Stimulated activated CD8-positive, alpha-beta memory T cell treated with anti-CD3 and anti-CD28 coated beads, Interleukin-12 subunit alpha, Interleukin-12 subunit beta, amount 100 ng/mL, for 24 hours (primary cell): ENCODE measurements at regions not wholly inside any gene's neighbourhood (a gene's known extent, or its start where the extent isn't known, plus 50 kb on each side); places are given as distances from the start of the nearest gene placed in this dataset.

ENCODE experiments used
- DNase-seq: peaks from one replicate; pipeline ENCODE4 v3.0.0-alpha.2; 2020; ENCODE audit errors: extremely low read depth

DNA sequence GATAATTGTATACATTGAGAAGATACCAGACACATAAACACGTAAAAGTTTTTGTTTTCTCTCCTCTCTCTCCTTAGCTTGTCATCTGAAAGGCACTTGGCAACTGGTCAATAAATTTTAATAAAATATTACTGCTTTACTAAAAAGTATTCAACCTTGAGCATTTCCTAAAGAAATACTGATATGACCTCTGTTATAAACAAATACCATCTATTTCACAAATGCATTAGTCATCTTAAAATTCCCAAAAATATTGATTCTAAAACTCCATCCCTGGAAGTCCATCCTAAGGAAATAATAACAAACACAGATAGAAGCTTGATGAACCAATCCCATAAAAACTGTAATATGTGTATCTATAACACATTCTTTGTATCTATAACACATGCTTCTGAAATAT, 483.2 kb downstream of the TLR4 start:
- DNase-seq = no peak

DNA sequence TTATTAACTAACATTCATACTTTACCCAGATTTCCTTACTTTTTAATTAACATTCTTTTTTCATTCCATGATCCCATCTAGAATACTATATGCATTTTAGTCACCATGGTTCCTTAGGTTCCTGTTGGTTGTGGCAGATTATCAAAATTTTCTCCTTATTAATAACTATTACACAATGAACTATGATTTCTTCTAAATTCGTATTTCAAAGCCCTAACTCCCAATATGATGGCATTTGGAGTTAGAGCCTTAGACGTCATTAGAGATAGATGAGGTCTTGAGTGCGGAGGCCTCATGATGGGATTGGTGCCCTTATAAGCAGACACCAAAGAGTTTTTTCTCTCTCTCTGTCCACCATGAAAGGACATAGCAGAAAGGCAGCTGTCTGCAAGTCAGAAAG, 485.4 kb downstream of the TLR4 start:
- no peak for DNase-seq

DNA sequence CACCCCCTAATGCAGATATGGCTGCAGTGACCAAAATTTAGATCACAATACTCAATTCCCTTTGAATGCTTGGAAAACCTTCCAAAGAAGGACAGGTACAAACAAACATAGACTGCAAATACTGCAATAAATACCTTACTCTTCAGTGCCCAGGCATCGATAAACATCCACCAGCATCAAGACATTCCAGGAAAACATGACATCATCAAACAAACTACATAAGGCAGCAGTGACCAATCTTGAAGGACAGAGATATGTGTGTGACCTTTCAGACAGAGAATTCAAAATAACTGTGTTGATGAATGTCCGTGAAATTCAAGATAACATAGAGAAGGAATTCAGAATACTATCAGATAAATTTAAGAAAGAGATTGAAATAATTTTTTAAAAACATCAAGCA, 488.6 kb downstream of the TLR4 start:
- no peak for DNase-seq

DNA sequence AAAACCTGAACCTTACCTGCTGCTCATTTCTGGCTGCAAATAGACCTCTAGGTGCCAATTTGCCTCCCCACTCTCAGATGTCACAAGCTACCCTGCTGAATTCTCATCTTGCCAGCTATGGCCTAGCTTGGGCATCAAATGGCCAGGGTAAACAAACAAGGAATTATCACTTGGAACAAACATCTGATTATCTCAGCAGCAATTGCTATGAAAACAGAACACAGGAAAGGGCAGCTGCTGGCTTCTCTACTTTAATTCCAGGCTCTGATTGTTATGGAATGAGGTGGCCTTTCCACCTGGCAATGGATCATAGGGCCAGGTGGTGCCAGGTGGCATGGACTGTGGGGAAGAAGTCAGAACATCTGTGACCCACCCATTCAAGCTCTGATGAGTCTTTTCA, 505.1 kb downstream of the TLR4 start:
- DNase-seq = no peak

DNA sequence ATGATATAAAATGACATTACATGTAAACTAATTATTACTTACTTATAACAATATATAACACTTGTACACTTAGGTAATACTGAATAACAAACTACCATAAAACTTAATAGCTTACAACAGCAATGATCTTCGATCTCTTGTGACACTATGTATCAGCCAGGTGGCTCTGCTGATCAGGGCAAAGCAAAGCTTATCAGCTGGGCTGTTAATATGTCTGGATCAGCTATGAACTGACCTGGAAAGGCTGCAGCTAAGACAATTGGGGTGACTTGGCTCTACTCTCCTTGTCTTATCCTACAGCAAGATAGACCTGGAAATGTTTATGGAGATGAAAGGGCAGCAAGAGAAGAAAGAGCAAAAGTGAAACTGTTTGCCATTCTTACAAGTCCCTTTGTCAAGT, 511.3 kb downstream of the TLR4 start:
- DNase-seq = no peak

DNA sequence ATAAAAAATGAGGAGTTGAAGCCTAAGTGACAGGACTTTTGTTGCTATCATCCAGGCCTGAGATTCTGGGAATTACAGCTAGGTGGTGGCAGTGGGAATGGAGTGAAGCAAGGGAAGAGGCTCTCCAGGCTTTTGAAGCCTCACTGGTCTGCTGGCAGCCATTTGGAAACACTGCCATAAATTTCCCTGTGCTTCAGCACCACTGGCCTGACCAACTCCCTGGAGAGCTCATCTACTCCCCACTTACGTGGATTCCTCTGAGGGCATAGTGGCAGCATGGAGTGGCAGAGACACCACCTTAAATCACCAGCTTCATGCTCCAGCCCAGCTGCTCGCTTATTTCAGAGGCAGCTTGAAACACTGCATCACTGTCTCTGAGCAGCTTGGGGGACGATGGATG, 518.2 kb downstream of the TLR4 start:
- DNase-seq = no peak

DNA sequence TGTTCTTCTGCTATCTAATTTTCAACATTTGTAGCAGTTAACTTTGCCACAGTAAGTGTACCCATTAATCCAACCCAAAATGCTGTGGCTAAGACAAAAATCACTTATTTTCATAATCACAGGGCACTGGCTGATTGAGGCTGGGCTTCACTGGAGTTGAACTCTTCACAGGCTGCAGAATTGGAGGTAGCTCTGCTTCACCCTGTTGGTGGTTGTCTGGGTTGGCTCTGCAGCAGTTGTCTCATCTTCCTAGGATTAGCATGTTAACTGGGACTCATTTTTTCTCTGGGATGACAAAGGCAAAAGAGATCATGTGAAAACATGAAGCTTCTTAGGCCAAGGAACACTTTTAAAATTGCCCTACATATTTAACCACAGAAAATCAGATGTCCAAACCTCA, 518.9 kb downstream of the TLR4 start:
- DNase-seq = no peak

DNA sequence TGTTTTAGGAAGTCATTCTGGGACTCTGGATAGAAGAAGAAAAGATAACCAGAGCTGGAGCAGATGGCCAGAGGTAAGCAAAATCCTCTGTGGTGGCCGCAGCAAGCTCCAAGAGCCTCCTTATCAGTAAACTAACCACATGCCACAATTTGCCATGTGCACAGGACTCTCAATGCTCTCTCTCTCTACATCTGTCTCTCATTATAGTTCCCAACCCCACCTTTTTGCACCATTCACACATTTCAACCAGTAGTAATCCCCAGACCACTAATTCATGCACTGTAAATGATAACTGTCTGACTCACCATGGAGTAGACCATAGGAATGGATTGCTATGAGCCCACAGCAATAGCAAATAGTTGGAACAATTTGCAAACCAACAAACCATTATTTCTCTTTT, 526.1 kb downstream of the TLR4 start:
- no peak for DNase-seq

DNA sequence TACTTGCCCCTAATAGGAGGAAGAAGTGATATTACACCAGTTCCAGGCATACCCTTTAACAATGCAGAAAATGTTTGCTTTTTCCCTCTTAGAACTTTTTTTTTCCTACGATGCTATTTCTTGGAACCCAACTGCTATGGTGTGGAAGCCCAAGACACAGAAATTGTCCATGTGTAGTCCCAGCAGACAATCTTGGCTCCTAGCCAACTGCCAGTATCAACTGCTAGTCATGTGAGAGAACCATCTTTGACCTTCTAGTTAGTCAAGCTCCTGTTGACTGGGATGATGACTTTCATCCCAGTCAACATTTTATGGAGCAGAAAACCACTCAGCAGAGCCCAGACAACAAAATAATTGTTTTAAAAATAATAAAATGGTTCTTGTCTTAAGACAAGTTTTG, 532.4 kb downstream of the TLR4 start:
- no peak for DNase-seq

DNA sequence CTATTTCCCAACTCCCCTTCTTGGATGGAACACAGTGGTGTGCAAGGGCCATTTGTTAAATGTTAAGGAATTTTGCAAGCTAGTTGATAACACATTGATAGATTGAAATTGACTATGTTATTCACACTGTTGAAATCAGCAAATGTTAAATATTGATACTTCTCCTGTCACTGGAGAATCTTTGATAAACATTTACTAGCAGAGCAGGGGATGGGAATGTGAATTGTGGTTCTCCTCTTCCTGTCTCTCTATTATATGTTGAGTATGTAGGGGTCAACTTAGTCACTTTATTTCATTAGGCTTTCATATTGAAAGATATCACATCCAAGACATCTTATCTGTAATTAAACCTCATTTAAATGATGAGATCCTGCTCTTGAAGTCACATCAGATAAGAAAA, 533.9 kb downstream of the TLR4 start:
- DNase-seq = no peak

DNA sequence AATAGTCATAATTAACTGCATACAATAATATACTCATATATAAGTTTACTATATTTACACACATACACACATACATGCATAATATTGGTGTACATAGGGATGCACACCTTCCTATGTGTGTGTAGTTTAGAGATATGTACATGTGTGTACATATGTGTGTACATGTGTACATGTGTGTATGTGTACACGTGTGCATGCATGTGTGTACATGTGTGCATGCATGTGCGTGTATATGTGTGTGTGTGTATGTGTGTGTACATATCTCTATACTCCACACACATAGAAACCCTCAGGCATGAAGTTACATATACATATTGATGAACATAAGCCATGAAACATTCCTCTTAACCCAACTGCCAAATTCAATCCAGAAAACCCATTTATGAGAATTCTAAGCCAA, 547.8 kb downstream of the TLR4 start:
- no peak for DNase-seq

DNA sequence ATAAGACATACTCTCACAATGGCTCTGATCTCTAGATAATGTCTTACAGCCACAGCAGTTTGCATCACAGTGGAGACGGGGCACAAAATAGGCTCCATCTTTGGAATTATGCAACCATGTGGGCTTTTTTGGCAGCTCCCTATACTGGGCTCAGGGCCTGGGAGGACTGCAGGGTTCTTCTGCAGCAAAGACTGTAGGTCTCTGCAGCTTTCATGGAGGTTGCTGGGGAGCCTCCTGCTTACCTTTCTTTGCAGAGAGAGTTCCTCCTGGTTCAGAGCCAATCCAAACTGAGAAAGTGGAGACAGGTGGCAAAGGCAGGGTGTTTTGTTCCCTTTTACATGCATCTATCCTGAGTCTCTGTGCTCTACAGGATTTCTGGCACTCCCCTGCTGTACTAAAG, 558.0 kb downstream of the TLR4 start:
- DNase-seq = no peak

DNA sequence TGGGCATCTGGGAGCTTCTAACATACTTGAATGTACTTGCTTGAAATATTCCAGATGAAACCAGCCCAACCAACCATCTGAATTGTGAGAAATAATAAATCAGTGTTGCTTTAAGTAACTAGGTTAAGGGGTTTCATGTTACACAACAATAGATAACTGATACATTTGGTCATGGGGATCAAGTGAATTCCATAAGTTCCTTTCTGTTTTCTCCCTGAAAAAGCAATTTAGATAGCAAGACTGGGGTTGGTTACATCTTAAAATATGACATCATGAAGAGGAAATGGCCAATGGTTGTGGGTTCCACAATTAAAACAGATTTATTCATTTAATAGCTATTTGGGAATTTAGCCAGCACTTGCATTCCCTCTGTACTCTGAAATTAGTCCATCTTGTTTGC, 559.7 kb downstream of the TLR4 start:
- no peak for DNase-seq

DNA sequence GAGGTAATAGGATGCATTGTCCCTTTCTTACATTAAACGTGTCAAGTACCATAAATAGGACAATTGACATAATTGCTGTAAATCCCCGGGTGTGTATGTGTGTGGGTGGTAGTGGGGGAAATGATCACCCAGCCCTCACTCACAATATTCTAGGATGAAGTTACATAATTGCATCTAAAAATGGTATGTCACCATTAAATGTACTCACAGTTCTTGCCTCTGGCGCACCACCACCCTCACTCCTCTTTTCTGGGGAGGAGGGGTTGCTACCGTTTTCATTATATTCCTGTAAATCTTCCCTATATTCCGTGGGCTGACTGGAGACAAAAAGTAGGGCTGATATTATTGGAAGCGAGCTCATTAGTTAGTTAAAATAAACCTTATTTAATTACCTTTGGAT, 563.8 kb downstream of the TLR4 start:
- DNase-seq = no peak

DNA sequence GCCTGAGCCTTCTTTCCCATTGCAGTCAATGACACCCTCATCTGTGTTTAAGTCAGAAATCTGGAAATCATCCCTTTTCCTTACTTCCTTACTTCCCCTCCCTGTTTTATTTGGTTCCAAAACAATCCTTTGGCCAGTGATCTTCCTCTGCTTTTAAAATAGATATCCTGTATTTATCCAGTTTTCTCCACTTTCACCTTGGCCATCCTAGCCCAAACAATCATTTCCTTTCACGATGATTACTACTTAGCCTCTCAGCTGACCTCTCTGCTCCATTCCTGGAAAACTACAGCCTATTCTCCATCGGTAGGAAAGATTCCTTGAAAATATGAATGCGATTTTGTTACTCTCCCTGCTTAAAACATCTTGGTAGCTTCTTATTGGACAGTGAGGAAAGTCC, 565.4 kb downstream of the TLR4 start:
- DNase-seq = no peak

DNA sequence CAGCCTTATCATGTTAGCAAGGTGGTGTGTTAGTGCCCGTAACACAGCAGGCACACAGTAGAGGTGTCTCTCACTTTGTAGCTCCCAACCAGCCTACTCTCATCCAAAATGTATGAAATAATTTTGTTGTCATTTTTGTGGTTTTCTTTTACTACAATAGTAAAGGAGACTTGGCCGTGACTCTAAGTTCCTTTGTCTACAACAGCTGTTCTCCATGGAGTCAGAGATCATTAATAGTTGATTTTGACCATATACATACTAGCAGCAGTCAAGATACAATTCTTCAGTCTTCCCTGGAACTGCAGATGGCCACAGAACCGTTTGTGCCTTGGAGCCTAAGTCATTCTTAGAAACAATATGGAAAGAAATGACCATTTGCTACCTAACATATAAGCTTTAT, 567.1 kb downstream of the TLR4 start:
- DNase-seq = no peak

DNA sequence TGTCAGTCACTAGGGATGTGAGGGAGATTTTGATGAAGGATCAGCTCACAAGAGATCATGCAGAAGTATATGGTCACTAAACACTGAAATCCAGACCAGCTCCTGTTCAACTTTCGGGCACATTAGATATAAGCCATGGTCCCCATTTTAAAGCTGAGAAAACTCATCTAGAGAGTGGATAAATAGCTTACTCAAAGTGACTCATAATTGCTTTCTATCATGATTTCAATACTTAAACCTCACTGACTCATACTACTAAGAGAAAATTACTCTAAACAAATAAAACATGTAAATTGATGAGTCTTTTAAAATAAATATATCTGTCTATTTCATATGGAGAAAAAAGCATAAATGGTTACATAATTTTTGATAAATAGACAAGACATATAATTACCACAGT, 567.7 kb downstream of the TLR4 start:
- no peak for DNase-seq

DNA sequence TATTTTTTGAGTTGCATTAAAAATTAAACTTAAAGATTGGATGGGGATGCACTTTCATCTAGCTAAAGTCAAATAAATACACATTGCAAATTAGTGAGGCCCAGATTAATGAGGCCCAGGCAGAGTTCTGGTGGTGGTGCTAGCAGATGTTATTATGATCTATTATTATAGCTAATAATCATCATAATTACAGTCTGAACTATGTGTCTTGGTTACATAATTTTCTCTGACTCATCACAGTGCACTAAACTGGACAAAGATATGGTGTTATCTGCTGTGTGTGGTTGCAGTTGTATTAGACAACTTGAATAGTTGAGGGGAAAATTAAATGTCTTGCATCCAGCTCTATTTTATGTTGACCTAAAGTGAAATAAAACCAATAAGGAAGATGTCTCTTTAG, 568.8 kb downstream of the TLR4 start:
- DNase-seq = no peak

DNA sequence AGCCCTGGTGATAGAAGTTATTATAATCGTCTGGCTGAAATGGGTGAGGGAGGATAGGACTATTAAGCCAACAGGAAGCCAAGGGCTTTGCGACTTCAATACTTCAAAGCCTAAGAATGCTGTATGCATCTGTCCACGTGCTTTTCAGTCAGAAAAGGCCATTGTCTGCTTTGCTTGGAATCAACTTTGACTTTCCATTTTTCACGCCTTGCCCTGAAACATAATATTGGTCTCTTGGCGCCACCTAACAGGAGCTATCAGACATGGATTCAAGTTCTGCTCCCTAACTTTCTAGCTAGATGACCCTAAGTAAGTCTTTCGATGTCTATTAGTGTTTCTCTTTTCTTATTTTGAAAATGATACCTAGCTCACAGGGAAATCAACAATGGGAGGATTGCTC, 572.6 kb downstream of the TLR4 start:
- no peak for DNase-seq

DNA sequence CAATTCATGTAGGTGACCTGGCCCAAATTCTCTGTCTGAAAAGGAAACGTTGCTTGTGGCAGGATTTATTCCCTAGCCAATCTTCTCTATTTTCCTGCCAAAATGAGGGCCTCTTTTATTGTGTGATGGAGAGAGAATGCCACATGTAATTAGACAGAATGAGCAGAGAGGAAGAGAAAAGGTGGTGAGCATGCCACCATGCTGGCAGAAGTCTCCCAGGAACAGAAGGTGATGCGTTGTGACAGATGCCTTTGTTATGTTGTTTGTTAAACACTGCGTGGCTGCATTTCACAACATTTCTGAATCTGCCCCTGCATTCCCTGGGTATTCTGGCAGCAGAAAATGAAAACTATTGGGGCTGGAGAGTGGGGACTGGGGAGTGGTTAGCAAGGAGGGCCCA, 577.6 kb downstream of the TLR4 start:
- no peak for DNase-seq

DNA sequence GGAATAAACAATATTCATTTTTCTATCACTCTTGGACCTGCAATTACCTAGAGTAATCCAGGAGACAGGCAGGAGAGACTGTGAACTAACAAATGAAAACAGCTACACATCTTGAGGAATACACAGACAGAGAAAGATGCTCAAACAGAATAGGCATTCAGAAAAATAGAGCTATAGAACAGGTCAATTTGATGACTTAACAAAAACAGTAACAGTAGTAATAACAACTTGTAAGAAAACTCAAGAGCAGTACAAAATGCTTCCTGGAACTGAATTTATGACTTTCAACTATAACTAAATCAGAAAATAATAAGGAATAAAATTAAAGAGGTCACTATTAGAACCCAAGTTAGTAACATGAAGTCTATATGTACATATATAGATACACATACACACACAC, 579.3 kb downstream of the TLR4 start:
- no peak for DNase-seq

DNA sequence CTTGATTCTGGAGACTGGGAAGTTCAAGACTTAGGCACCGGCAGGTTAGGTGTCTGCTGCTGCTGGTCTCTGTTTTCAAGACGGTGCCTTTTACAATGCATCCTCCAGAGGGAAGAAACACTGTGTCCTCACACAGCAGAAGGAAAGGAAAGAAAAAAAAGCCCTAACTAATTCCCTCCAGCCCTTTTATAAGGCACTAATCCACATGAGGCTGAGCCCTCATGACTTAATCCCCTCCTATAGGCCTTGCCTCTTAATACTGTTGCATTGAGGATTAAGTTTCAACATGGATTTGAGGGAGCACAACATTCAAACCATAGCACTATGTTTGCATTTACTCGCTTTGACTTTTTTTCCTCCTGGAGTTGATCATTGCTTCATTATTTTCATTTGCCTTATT, 585.9 kb downstream of the TLR4 start:
- no peak for DNase-seq

DNA sequence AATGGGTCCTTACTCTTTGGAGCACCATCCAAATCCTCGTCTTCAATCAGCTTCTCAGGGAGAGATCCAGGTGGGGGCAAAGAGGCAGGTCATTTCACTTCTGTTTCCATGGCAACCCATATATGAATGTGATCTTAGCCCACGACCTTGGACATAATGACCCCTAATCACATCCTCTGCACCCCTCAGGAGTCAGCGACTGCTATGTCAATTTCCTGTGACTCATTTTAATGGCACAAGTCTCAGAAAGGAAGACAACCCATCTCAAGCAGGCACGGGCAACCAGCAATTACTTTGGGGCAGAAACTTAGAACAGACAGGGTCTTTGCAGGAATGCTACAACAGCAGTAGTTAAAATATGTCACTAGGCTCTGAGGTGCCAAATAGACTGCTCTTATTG, 591.2 kb downstream of the TLR4 start:
- no peak for DNase-seq

DNA sequence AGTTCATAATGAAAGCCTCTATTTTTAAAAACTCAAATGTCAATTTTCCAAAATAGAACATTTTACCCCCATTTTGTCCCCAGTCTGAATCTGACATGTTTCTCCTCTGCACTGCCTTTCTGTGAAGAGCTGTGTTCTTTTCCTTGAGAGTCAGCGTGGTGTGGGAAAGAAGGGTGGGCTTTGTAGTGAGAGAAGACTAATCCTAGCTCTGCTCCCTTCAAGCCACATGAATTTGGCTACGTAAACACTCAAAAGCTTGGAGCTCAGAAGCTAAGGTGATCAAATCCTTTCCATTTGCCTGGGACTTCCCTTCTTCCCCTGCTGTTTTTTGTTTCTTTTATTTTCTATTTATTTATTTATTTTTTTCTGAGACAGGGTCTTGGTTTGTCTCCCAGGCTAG, 598.5 kb downstream of the TLR4 start:
- no peak for DNase-seq

DNA sequence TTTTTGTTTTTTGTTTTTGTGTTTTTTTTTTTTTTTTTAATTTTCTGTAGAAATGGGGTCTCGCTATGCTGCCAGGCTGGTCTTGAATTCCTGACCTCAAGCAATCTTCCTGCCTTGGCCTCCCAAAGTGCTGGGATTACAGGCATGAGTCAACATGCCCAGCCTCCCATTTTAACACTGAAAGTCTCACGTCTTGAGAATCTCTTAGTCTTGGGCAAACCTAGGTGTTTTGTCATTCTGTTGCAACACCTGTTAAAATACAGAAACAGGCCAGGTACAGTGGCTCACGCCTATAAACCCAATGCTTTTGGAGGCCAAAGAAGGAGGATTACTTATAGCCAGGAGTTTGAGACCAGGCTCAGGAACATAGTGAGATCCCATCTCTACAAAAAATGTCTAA, 599.0 kb downstream of the TLR4 start:
- DNase-seq = no peak
